Hepatic stellate cell (primary cell): ENCODE measurements at regions not wholly inside any gene's neighbourhood (a gene's known extent, or its start where the extent isn't known, plus 50 kb on each side); places are given as distances from the start of the nearest gene placed in this dataset.

Experiments
- DNase-seq: peaks from one replicate; pipeline ENCODE4 v3.0.0; 2011; ENCODE audit warnings: low spot score

GRCh38 chr1:4045397-4046010, 145.4 kb upstream of the C1orf174 start:
- no peak for DNase-seq

GRCh38 chr1:4046836-4047461, 146.9 kb upstream of the C1orf174 start:
- no peak for DNase-seq

GRCh38 chr1:4047666-4048065, 147.6 kb upstream of the C1orf174 start:
- no peak for DNase-seq

- no peak for DNase-seq
These were observed 148.0 kb upstream of the C1orf174 start for GRCh38 chr1:4048076-4048475.

- DNase-seq: no peak
These were observed 148.8 kb upstream of the C1orf174 start for GRCh38 chr1:4048921-4049320.

- no peak for DNase-seq
These were observed 150.9 kb upstream of the C1orf174 start for GRCh38 chr1:4050998-4051397.

- no peak for DNase-seq
These were observed 152.6 kb upstream of the C1orf174 start for GRCh38 chr1:4052657-4053056.

- DNase-seq: no peak
These were observed 153.2 kb upstream of the C1orf174 start for GRCh38 chr1:4053160-4053748.

- no peak for DNase-seq
These were observed 153.7 kb upstream of the C1orf174 start for GRCh38 chr1:4053774-4054173.

GRCh38 chr1:4055294-4055967, 155.4 kb upstream of the C1orf174 start:
- no peak for DNase-seq

- no peak for DNase-seq
These were observed 156.3 kb upstream of the C1orf174 start for GRCh38 chr1:4056422-4056821.

- no peak for DNase-seq
These were observed 156.9 kb upstream of the C1orf174 start for GRCh38 chr1:4056989-4057388.

GRCh38 chr1:4057603-4058002, 157.5 kb upstream of the C1orf174 start:
- DNase-seq: no peak

- no peak for DNase-seq
These were observed 158.1 kb upstream of the C1orf174 start for GRCh38 chr1:4058122-4058521.

GRCh38 chr1:4058706-4059105, 158.6 kb upstream of the C1orf174 start:
- no peak for DNase-seq

GRCh38 chr1:4059270-4059669, 159.2 kb upstream of the C1orf174 start:
- no peak for DNase-seq

GRCh38 chr1:4060850-4061249, 160.8 kb upstream of the C1orf174 start:
- no peak for DNase-seq

GRCh38 chr1:4061521-4062031, 161.5 kb upstream of the C1orf174 start:
- no peak for DNase-seq

GRCh38 chr1:4062041-4062440, 162.0 kb upstream of the C1orf174 start:
- no peak for DNase-seq

GRCh38 chr1:4062560-4062959, 162.5 kb upstream of the C1orf174 start:
- no peak for DNase-seq

- DNase-seq: no peak
These were observed 162.9 kb upstream of the C1orf174 start for GRCh38 chr1:4062992-4063391.

GRCh38 chr1:4063516-4063915, 163.4 kb upstream of the C1orf174 start:
- no peak for DNase-seq
